Activated CD4-positive, alpha-beta T cell treated with anti-CD3 and anti-CD28 coated beads, Interleukin-2, Interleukin-6, amounts not matched to agents 100 ng/mL and 50 ng/mL, durations not matched to agents 16 hours and 8 hours (primary cell): ENCODE measurements at regions not wholly inside any gene's neighbourhood (a gene's known extent, or its start where the extent isn't known, plus 50 kb on each side); places are given as distances from the start of the nearest gene placed in this dataset.
A peak's percentile ranks its signal among the peaks of the same experiment; 100 is the strongest.

Experiments used
- DNase-seq: peaks from one replicate; pipeline ENCODE4 v3.0.0-alpha.2; 2020

GRCh38 chr3:41117398-41117870, 81.9 kb upstream of the CTNNB1 start:
- DNase-seq: peak; percentile 87

GRCh38 chr3:41118461-41119390, 80.6 kb upstream of the CTNNB1 start:
- DNase-seq: no peak

GRCh38 chr3:41120460-41120859, 78.8 kb upstream of the CTNNB1 start:
- no peak for DNase-seq

- no peak for DNase-seq
These were observed 74.0 kb upstream of the CTNNB1 start for GRCh38 chr3:41125258-41125657.

- no peak for DNase-seq
These were observed 72.8 kb upstream of the CTNNB1 start for GRCh38 chr3:41126472-41126871.

- DNase-seq: no peak
These were observed 72.3 kb upstream of the CTNNB1 start for GRCh38 chr3:41126961-41127360.

GRCh38 chr3:41127414-41127813, 71.9 kb upstream of the CTNNB1 start:
- DNase-seq: no peak

GRCh38 chr3:41129731-41130130, 69.6 kb upstream of the CTNNB1 start:
- no peak for DNase-seq

GRCh38 chr3:41131224-41131623, 68.1 kb upstream of the CTNNB1 start:
- no peak for DNase-seq

- no peak for DNase-seq
These were observed 61.6 kb upstream of the CTNNB1 start for GRCh38 chr3:41137686-41138111.

- DNase-seq: no peak
These were observed 61.2 kb upstream of the CTNNB1 start for GRCh38 chr3:41138146-41138545.

GRCh38 chr3:41138601-41139000, 60.7 kb upstream of the CTNNB1 start:
- DNase-seq: no peak

- no peak for DNase-seq
These were observed 59.1 kb upstream of the CTNNB1 start for GRCh38 chr3:41140242-41140641.

- no peak for DNase-seq
These were observed 57.7 kb upstream of the CTNNB1 start for GRCh38 chr3:41141433-41142167.

GRCh38 chr3:41143421-41144031, 55.8 kb upstream of the CTNNB1 start:
- DNase-seq: no peak

- no peak for DNase-seq
These were observed 54.7 kb upstream of the CTNNB1 start for GRCh38 chr3:41144631-41145030.

- DNase-seq: no peak
These were observed 50.8 kb upstream of the CTNNB1 start for GRCh38 chr3:41148478-41148877.

- DNase-seq: no peak
These were observed 50.4 kb upstream of the CTNNB1 start for GRCh38 chr3:41148901-41149300.
